Fibroblast of pulmonary artery (primary cell): ENCODE measurements at regions not wholly inside any gene's neighbourhood (a gene's known extent, or its start where the extent isn't known, plus 50 kb on each side); places are given as distances from the start of the nearest gene placed in this dataset.

ENCODE experiments used
- DNase-seq: peaks from one replicate; pipeline ENCODE4 v3.0.0-alpha.2; 2010; ENCODE audit warnings: low read depth
- H3K4me3 ChIP-seq: replicated peaks from 2 replicates; pipeline ENCODE4 v1.5.1; 2011; ENCODE audit warnings: low read depth, mild to moderate bottlenecking, control low read depth, low read length, moderate library complexity
- TF ChIP-seq, protein P1 (sequence below): IDR thresholded peaks from 2 replicates; pipeline ENCODE4 v1.5.1; 2011; ENCODE audit warnings: mild to moderate bottlenecking, control low read depth, low read length, inconsistent platforms; ENCODE audit errors: missing control alignments

DNA sequence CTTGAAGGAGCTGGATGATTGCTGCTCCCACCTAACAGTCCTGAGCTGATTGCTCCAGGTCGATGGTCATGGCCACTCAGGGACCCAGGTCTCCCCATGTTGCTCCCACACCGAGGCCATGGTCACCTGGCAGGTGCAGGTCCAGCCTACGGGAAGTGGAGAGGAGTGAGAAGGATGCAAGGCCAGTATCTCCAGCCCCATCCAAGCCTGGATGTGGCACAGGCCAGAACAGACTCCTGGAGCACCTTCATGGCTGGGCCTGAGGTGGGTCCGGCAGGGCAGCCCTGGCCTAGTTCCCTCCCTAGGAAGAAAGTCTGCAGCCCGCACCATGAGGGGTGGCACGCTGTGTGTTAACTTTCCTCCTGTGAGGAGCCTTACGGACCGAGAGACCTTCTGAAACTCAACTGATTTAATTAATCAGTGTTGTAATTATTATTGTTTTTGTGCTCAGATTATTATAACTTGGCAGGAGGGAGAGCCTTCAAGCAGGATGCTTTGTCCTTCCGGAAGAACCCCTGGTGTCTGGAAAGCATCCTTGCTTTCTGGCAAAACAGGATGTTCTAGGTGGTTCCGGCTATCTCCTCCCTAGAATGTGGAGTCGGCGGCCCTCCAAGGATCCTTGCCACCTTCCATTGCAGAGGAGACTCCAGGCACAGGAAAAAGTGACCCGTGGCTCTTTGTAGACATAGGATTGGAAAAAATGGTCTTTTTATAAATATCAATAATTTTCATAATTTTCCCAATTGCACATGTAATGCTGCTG, 92.3 kb upstream of the ADRA2C start:
- TF ChIP-seq, protein P1, sequence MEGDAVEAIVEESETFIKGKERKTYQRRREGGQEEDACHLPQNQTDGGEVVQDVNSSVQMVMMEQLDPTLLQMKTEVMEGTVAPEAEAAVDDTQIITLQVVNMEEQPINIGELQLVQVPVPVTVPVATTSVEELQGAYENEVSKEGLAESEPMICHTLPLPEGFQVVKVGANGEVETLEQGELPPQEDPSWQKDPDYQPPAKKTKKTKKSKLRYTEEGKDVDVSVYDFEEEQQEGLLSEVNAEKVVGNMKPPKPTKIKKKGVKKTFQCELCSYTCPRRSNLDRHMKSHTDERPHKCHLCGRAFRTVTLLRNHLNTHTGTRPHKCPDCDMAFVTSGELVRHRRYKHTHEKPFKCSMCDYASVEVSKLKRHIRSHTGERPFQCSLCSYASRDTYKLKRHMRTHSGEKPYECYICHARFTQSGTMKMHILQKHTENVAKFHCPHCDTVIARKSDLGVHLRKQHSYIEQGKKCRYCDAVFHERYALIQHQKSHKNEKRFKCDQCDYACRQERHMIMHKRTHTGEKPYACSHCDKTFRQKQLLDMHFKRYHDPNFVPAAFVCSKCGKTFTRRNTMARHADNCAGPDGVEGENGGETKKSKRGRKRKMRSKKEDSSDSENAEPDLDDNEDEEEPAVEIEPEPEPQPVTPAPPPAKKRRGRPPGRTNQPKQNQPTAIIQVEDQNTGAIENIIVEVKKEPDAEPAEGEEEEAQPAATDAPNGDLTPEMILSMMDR: no peak
- DNase-seq: no peak
- H3K4me3 ChIP-seq: no peak overlapping the region

DNA sequence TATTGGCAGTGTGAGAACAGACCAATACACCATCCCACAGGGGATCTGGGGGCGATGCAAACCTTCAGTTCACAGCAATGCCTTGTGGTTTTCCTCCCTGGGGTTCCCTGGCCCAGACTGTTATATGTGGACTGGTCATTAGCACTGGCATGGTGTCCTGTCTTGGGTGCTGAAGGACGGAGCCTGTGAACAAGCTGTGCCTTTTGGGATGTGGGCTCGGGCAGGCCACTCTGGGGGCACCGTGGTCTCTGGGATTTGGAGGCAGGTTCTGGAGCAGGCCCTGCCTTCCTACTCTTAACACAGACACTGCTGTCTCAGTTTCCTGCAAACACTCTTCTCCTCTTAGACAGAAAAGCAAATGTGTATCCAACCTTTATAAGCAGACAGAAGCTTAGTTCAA, 93.0 kb upstream of the ADRA2C start:
- TF ChIP-seq, protein P1: no peak
- no peak for DNase-seq

DNA sequence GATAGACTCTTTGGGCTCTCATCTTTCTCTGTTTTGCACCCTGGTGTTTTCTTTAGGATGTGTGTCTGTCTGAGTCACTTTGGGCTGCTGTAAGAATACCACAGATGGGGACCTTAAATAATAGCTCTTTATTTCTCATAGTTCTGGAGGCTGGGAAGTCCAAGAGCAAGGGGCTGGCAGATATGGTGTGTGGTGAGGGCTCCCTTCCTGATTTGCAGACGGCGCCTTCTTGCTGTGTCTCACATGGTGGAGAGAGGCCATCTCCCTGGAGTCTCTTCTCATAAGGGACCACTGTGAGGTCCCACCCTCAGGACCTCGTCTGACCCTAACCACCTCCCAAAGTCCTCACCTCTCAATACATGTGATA, 93.7 kb upstream of the ADRA2C start:
- DNase-seq: no peak
- TF ChIP-seq, protein P1: no peak
- H3K4me3 ChIP-seq: no peak overlapping the region

More for the DNA sequence above, 93.0 kb upstream of the ADRA2C start:
- no peak overlapping the region for H3K4me3 ChIP-seq

DNA sequence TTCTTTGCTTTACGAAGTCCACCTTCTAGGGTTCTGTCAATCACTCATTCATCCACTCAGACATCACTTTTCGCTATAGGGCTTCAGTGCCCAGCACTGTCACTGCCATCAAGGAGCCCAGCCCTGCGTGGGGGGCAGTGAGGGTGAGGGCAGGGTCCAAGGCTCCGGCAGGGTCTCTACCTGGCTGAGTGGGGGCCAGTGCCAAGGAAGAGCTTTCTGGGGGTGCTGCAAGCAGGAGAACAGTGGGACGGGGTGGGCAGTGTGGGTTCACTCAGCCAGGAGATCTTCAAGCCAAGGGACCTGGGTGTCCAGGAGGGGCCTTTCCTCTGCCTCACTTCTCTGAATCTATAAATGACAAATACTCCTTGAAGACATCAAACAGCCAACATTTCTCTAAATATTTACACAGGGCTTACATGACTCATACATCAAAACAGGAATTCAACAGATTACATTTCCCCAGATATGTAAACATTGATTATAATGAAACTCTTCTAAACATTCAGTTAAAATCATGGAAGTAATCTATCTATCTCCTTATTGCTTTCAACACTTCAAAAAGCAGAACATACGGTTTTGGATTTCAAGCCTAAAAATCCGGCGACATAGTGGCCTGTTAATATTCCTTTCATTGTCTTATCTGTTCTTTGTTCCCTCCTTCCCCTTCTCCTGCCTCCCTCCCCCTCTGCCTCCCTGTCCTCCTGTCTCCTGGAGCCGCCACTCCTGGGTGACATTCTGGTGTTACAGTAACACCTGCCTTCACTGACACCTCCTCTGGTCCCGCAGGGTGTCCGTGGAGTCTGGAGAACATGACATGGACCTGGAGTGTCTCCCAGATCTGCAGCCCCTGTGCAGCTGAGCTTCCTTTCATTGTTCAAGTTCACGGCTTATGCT, 94.4 kb upstream of the ADRA2C start:
- TF ChIP-seq, protein P1: no peak
- DNase-seq: no peak
- no peak overlapping the region for H3K4me3 ChIP-seq

DNA sequence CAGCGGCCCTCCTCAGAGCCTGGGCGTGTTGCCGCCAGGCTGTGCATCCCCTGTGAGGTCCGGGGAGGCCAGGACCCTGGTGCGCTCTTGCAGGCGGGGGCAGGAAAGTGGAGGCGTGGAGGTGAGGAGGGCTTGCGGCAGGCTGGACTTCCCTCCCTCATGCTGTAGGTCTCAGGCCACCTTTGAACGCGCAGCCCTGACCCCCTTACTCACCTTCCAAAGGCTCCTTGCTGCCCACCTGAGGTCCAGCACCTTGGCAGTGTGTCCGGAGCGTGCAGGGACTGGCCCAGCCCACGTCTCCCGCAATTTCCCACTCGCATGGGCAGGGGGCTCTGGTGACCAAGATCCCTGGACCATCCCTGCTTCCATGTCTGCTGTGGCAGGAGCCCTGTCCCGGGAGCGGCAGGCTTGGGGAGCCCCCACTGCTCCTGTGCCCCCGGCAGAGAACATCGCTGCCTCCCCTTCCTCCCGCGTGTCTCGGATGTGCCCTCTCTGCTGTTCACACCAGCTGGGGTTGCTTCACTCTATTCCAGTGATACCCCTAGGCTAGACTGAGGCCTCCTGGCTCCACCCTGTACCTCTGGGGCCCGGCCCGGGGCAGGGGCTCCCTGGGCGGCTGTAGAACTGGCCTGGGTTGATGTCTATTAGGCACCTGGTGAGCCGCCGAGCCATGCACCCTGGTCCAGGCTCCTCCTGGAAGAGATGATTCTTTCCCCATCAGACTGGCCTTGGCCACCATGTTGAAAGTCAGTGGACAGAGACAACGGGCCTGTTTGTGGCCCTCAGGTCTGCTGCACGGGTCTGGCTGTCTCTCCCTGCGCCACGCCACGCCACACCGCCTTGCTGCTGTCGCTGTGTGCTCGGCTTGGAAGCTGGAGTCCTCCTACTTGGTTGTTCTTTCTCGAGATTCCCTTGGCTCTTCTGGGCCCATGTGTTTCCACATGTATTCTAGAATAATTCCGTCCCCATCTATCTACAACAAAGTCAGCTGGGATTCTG, 95.4 kb upstream of the ADRA2C start:
- TF ChIP-seq, protein P1: no peak
- H3K4me3 ChIP-seq: no peak overlapping the region
- DNase-seq: no peak

DNA sequence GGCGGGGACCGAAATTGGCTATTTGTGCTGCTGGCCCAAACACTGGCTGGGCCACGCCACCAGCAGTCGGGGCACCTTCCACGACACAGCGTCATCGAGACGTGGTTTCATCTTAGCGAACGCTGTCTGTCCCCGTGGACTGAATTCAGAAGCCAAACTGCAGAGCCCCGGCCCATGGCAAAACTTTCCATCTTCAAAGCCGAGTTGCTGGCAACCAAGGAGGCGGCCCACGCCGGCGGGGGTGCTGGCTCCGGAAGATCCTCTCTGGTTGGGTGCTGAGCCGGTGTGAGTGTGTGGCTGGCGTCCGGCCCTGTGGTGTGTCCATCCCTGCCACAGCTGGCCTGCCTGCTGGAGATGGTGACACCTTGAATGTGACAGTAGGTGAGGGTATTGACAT, 96.6 kb upstream of the ADRA2C start:
- TF ChIP-seq, protein P1: no peak
- no peak for DNase-seq
- H3K4me3 ChIP-seq: no peak overlapping the region
